HCT116 (cell line): ENCODE measurements at regions not wholly inside any gene's neighbourhood (a gene's known extent, or its start where the extent isn't known, plus 50 kb on each side); places are given as distances from the start of the nearest gene placed in this dataset.

Experiments
- ATAC-seq: fragments of 200-7000 bp; cut with Tn5 transposase; 2 replicates; pipeline ENCODE4 v1.9.1; 2020; ENCODE audit warnings: mild to moderate bottlenecking, moderate library complexity
- BruUV-seq: library from RNA; stranded (reverse); fragments of 400-500 nt; replicated peaks from 2 replicates; lab custom pipeline; 2021; lab: Mats Ljungman, UMichigan
- CTCF ChIA-PET: fragments of 300-600 bp; sonication (Branson Sonifier 250); formaldehyde crosslinking; loops from one replicate; lab custom pipeline; 2021; ENCODE audit warnings: antibody characterized with exemption; lab: Charles Lee
- POLR2A ChIA-PET: fragments of 300-600, 350-600 bp; sonication (Branson Sonifier 250); formaldehyde crosslinking; loops from one replicate; lab custom pipeline; 2021; ENCODE audit warnings: antibody characterized with exemption; lab: Charles Lee
- RAD21 ChIA-PET, 2 experiments: fragments of 300-600 bp; sonication (Branson Sonifier 250); formaldehyde crosslinking; loops; one replicate each; lab custom pipeline; 2023; ENCODE audit warnings: low total read pairs in 2 of 2; ENCODE audit not compliant: uncharacterized antibody in 2 of 2, unreplicated experiment in 2 of 2, low non-redundant PET in 1 of 2; lab: Charles Lee
- DNase-seq: peaks from one replicate; pipeline ENCODE4 v3.0.0-alpha.2; 2010; ENCODE audit warnings: low read depth, low spot score
- H2AFZ ChIP-seq: fragments of 200-600 bp; shearing (Covaris generic), sonication (generic); 2 replicates; pipeline ENCODE4 v1.6.1; 2017; ENCODE audit warnings: low read depth, mixed run types, mixed read lengths, antibody characterized with exemption, low read length; ENCODE audit not compliant: poor library complexity, severe bottlenecking
- H3K27ac ChIP-seq: 2 replicates; pipeline ENCODE4 v1.5.1; 2012; ENCODE audit warnings: low read depth, low read length
- H3K27me3 ChIP-seq: fragments of 200-600 bp; sonication (generic); 2 replicates; pipeline ENCODE4 v1.6.1; 2016; ENCODE audit warnings: mixed run types, low read length, mixed read lengths; ENCODE audit not compliant: insufficient read depth
- H3K36me3 ChIP-seq, 2 experiments: fragments of 200-500 bp in 1 of 2; fragments of 200-600 bp in 1 of 2; sonication (Bioruptor generic) in 1 of 2; sonication (generic) in 1 of 2; 2 replicates each; pipeline versions ENCODE4 v1.5.1 to v1.6.1; 2014 to 2016; ENCODE audit warnings: low read length in 2 of 2, inconsistent platforms in 1 of 2, mixed read lengths in 1 of 2, mixed run types in 1 of 2; ENCODE audit not compliant: insufficient read depth in 2 of 2, control insufficient read depth in 1 of 2
- H3K4me1 ChIP-seq, 2 experiments: fragments of 200-600 bp in 1 of 2; sonication (generic) in 1 of 2; 2 replicates each; pipeline versions ENCODE4 v1.5.1 to v1.6.1; 2012 to 2017; ENCODE audit warnings: low read length in 2 of 2, inconsistent platforms in 1 of 2, mild to moderate bottlenecking in 1 of 2, mixed read lengths in 1 of 2, mixed run types in 1 of 2, moderate library complexity in 1 of 2; ENCODE audit not compliant: insufficient read depth in 2 of 2, control insufficient read depth in 1 of 2
- H3K4me2 ChIP-seq: fragments of 200-600 bp; sonication (generic); 2 replicates; pipeline ENCODE4 v1.6.1; 2017; ENCODE audit warnings: mixed run types, low read length, mixed read lengths
- H3K4me3 ChIP-seq, 2 experiments: fragments of 200-600 bp in 1 of 2; sonication (generic) in 1 of 2; replicated peaks in 1 of 2; 2 replicates each; pipeline ENCODE4 v1.5.1; 2011 to 2016; ENCODE audit warnings: low read length in 2 of 2, control low read depth in 1 of 2, low read depth in 1 of 2, mild to moderate bottlenecking in 1 of 2, mixed read lengths in 1 of 2, mixed run types in 1 of 2
- H3K79me2 ChIP-seq: fragments of 200-600 bp; sonication (generic); 2 replicates; pipeline ENCODE4 v1.6.1; 2017; ENCODE audit warnings: mild to moderate bottlenecking, mixed run types, low read length, moderate library complexity, mixed read lengths; ENCODE audit not compliant: insufficient read depth
- H3K9ac ChIP-seq: fragments of 200-600 bp; sonication (generic); 2 replicates; pipeline ENCODE4 v1.6.1; 2016; ENCODE audit warnings: low read length, mixed read lengths
- H3K9me2 ChIP-seq: fragments of 200-600 bp; sonication (generic), shearing (Covaris generic); 2 replicates; pipeline ENCODE4 v1.6.1; 2017; ENCODE audit warnings: mixed run types, mild to moderate bottlenecking, moderate library complexity; ENCODE audit not compliant: insufficient read depth
- H3K9me3 ChIP-seq, 2 experiments: fragments of 200-500 bp in 1 of 2; fragments of 200-600 bp in 1 of 2; sonication (Bioruptor generic) in 1 of 2; sonication (generic) in 1 of 2; 2 replicates each; pipeline ENCODE4 v1.6.1; 2014 to 2017; ENCODE audit warnings: low read length in 2 of 2, mixed read lengths in 2 of 2, inconsistent platforms in 1 of 2, low read depth in 1 of 2, mild to moderate bottlenecking in 1 of 2, mixed run types in 1 of 2, moderate library complexity in 1 of 2; ENCODE audit not compliant: control insufficient read depth in 1 of 2, insufficient read depth in 1 of 2
- H4K20me1 ChIP-seq: fragments of 200-600 bp; sonication (generic), shearing (Covaris generic); 2 replicates; pipeline ENCODE4 v1.6.1; 2017; ENCODE audit warnings: mixed run types, mild to moderate bottlenecking, moderate library complexity; ENCODE audit not compliant: insufficient read depth
- CEBPB ChIP-seq: IDR thresholded peaks from 2 replicates; pipeline ENCODE4 v1.6.1; 2012; ENCODE audit warnings: low read depth
- ELF1 ChIP-seq: IDR thresholded peaks from 2 replicates; pipeline ENCODE4 v1.6.1; 2012; ENCODE audit warnings: low read depth, borderline replicate concordance
- EZH2 ChIP-seq: fragments of 200-600 bp; sonication (generic); IDR thresholded peaks from 2 replicates; pipeline ENCODE4 v1.6.1; 2017; ENCODE audit warnings: antibody characterized with exemption, mixed run types
- EZH2phosphoT487 ChIP-seq: fragments of 200-600 bp; IDR thresholded peaks from 2 replicates; pipeline ENCODE4 v1.6.1; 2018; ENCODE audit warnings: antibody characterized with exemption, borderline replicate concordance
- FOSL1 ChIP-seq: IDR thresholded peaks from 2 replicates; pipeline ENCODE4 v1.6.1; 2012; ENCODE audit warnings: low read depth
- POLR2A ChIP-seq: IDR thresholded peaks from 2 replicates; pipeline ENCODE4 v1.7.0; 2011; ENCODE audit warnings: borderline replicate concordance; ENCODE audit not compliant: insufficient read depth, insufficient read length; ENCODE audit errors: extremely low read depth
- RAD21 ChIP-seq: IDR thresholded peaks from 2 replicates; pipeline ENCODE4 v1.6.1; 2012; ENCODE audit warnings: low read depth, mild to moderate bottlenecking
- SIN3A ChIP-seq: IDR thresholded peaks from 2 replicates; pipeline ENCODE4 v1.6.1; 2012; ENCODE audit warnings: low read depth
- YY1 ChIP-seq: IDR thresholded peaks from 2 replicates; pipeline ENCODE4 v1.6.1; 2011; ENCODE audit warnings: low read length, low read depth, moderate library complexity, mild to moderate bottlenecking; ENCODE audit not compliant: insufficient replicate concordance; ENCODE audit errors: extremely low read depth
- intact Hi-C: fragments of 100-400 bp; cut with micrococcal nuclease; formaldehyde crosslinking; loops from 2 replicates; pipeline ENCODE4 v1.10.0; 2022
- TF ChIP-seq, protein P1 (sequence below): IDR thresholded peaks from 2 replicates; pipeline ENCODE4 v1.6.1; 2012; ENCODE audit warnings: low read depth
- TF ChIP-seq, protein P2 (sequence below): IDR thresholded peaks from 2 replicates; pipeline ENCODE4 v1.6.1; 2012
- TF ChIP-seq, protein P3 (sequence below): IDR thresholded peaks from 2 replicates; pipeline ENCODE4 v1.6.1; 2011; ENCODE audit warnings: mild to moderate bottlenecking, low read length, moderate library complexity; ENCODE audit not compliant: insufficient replicate concordance; ENCODE audit errors: extremely low read depth

DNA sequence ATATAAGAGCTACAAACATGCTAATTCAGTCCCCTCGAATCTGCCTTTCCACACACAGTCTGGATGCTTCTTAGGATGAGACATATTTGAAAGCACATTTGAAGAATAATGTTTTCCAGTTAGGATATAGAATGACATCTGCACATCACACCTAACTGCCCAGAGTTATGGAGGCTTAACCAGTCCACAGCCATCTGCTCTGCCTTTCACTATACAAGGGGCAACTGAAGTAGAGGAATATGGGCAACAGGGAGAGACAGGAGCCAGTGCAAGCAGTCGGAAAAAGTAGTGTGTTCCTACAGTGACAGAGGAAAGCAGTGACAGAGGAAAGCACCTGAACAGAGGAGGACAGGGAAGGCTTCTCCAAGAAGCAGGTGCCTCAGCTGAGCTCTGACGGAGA is 79.0 kb upstream of the CLDN18 start:
- Histone ChIP-seq H2AFZ (no peak overlapping the region), H3K4me3 (no peak overlapping the region), H3K36me3 (no peaks in the 10 kb centered on the region), H3K9me3 (no peaks in the 10 kb centered on the region), H3K9ac (no peak overlapping the region), H3K27ac (no peak overlapping the region), H4K20me1 (no peaks in the 10 kb centered on the region), H3K4me1 (no peaks in the 10 kb centered on the region), H3K4me2 (no peak overlapping the region), H3K79me2 (no peaks in the 10 kb centered on the region), H3K27me3 (peaks cover 62% of the 10 kb centered on the region), H3K9me2 (no peaks in the 10 kb centered on the region)
- no TSS peak for BruUV-seq
- ATAC-seq (no peak), DNase-seq (no peak)
- CTCF ChIA-PET = no interaction called here
- TF ChIP-seq, protein P1, sequence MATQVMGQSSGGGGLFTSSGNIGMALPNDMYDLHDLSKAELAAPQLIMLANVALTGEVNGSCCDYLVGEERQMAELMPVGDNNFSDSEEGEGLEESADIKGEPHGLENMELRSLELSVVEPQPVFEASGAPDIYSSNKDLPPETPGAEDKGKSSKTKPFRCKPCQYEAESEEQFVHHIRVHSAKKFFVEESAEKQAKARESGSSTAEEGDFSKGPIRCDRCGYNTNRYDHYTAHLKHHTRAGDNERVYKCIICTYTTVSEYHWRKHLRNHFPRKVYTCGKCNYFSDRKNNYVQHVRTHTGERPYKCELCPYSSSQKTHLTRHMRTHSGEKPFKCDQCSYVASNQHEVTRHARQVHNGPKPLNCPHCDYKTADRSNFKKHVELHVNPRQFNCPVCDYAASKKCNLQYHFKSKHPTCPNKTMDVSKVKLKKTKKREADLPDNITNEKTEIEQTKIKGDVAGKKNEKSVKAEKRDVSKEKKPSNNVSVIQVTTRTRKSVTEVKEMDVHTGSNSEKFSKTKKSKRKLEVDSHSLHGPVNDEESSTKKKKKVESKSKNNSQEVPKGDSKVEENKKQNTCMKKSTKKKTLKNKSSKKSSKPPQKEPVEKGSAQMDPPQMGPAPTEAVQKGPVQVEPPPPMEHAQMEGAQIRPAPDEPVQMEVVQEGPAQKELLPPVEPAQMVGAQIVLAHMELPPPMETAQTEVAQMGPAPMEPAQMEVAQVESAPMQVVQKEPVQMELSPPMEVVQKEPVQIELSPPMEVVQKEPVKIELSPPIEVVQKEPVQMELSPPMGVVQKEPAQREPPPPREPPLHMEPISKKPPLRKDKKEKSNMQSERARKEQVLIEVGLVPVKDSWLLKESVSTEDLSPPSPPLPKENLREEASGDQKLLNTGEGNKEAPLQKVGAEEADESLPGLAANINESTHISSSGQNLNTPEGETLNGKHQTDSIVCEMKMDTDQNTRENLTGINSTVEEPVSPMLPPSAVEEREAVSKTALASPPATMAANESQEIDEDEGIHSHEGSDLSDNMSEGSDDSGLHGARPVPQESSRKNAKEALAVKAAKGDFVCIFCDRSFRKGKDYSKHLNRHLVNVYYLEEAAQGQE = no peak
- TF ChIP-seq ELF1 (no peak), SIN3A (no peak), FOSL1 (no peak), EZH2 (no peak), POLR2A (no peak), RAD21 (no peak), YY1 (no peak), EZH2phosphoT487 (no peak), CEBPB (no peak)
- TF ChIP-seq, protein P2, sequence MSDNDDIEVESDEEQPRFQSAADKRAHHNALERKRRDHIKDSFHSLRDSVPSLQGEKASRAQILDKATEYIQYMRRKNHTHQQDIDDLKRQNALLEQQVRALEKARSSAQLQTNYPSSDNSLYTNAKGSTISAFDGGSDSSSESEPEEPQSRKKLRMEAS = no peak
- TF ChIP-seq, protein P3, sequence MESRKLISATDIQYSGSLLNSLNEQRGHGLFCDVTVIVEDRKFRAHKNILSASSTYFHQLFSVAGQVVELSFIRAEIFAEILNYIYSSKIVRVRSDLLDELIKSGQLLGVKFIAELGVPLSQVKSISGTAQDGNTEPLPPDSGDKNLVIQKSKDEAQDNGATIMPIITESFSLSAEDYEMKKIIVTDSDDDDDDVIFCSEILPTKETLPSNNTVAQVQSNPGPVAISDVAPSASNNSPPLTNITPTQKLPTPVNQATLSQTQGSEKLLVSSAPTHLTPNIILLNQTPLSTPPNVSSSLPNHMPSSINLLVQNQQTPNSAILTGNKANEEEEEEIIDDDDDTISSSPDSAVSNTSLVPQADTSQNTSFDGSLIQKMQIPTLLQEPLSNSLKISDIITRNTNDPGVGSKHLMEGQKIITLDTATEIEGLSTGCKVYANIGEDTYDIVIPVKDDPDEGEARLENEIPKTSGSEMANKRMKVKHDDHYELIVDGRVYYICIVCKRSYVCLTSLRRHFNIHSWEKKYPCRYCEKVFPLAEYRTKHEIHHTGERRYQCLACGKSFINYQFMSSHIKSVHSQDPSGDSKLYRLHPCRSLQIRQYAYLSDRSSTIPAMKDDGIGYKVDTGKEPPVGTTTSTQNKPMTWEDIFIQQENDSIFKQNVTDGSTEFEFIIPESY = no peak
- RAD21 ChIA-PET = no interaction called here
- POLR2A ChIA-PET = no interaction called here
- intact Hi-C loops = no loop called here
